HG03565 (cell line): ENCODE measurements at regions not wholly inside any gene's neighbourhood (a gene's known extent, or its start where the extent isn't known, plus 50 kb on each side); places are given as distances from the start of the nearest gene placed in this dataset.
"Not testable (repeated sequence)": the region's sequence is repeated elsewhere in the genome, so short reads cannot be mapped to it uniquely, and the experiment has no call there.

ENCODE experiments used
- ATAC-seq: cut with Tn5 transposase; IDR thresholded peaks from one replicate; pipeline ENCODE4 v1.9.1; 2021; ENCODE audit warnings: mild to moderate bottlenecking, moderate library complexity; ENCODE audit not compliant: unreplicated experiment

DNA sequence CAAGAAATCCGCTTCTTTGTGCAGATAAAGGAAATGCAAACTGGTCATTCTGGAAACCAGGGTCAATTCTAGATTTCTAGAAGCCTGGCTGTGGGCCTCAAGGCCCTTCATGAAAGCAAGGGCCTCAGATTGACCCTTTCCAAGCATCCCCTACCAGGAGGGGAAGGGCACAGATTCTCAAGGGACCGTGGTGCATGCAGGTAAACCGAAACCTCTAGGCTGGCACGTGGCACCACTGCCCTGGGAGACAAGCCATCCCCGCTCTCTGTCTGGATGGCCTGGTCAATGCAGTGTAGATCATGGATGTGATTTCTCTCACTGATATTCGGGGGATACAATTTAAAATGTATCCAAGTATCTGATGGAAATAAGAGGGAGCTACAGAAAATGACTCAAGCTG lies 69.4 kb downstream of the TOMM20 start:
- no peak for ATAC-seq

GRCh38 chr1:235058695-235059094 lies 69.9 kb downstream of the TOMM20 start:
- no peak for ATAC-seq

GRCh38 chr1:235057385-235058306 lies 71.0 kb downstream of the TOMM20 start:
- ATAC-seq: no peak

DNA sequence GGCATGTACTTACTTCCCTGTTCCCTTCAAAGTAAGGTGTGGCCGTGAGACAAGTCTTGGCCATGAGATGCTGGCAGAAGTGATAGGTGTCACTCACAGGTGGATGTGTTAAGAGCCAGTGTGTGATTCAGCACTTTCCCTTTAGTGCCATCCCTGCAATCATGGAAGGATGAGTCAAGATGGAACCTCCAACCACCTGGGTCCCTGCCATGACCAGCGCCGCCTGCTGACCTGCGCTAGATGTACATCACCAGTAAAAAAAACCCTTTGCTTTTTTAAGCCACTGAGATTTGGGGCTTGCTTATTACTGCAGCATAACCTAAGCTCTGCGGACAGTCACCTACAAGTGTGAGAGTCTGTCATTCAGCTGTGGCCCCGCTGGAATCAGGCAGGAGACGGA lies 71.7 kb downstream of the TOMM20 start:
- ATAC-seq: no peak

DNA sequence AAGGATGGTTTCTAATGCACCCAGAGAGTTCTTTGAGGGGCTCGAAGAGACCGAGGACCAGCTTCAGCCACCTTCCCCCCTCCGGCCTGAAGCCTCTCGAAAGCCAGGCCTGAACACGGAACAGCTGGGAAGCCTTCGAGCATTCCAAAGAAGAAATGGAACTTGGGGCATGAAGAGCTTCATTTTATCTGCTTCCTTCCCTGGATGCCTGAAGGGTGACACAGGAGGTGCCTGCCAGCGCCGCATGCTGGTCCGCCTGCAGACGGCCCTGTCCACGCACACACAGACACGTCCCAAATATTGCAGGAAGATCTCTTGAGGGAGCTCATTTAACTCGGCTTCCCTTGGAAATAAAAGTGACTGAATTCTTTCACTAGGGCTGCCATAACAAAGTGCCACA lies 73.7 kb downstream of the TOMM20 start:
- ATAC-seq: no peak

DNA sequence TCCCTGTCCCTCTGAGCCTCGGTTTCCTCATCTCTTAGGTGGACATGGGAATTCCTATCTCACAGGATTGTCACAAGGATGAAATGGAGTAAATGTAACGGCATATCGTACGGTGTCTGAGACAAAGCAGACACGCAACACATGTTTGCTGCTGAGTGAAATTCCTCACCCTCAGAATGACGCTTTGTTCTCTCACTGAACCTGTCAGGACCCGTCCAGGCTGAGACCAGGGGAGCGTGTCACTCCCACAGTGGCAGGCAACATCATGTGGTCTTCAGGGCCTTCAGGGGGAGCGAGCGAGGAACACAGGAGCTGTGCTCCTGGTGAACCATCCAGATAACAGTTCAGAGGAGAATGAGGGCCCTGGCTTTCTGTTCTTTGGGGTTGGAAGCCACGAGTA lies 74.2 kb downstream of the TOMM20 start:
- ATAC-seq: no peak

DNA sequence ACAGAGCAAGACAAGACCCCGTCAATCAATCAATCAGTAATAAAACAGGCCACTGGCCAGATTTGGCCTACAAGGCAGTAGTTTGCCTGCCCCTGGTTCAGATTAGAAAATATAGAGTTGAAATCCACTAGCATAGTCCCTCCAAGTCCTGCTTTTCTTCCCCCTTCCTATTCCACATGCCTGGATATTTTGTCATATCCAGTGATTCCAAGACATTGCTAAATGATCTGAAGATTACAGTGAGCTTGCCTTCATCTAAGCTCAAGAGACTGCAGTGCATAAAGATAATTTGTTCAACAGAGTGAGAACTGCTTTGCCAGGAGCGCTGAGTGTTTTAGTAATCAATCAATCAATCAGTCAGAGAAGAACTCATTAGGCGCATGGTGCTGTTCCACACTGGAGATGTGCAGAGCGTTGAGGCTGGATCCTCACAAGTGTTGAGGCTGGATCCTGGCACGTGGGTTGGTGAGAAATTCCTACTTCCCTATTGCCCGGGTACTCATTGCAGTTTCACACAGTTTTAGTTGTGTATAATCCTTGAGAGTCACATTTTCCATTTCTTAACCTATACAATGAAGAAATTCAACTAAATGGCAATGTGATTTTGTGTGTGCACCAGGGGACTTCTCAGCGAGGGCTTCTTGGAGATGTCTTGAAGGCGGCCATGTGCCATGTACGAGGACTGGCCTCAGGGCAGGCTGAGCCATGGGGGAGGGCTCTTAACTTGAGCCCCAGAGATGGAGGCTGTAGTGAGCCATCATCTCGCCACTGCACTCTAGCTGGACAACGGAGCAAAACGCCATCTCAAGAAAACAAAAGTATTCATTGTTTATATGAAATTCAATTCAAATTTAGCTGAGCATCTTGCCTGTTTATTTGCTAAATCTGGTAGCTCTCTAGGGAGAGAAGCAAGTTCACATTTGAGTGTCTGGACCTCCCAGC lies 76.3 kb downstream of the TOMM20 start:
- no peak for ATAC-seq

DNA sequence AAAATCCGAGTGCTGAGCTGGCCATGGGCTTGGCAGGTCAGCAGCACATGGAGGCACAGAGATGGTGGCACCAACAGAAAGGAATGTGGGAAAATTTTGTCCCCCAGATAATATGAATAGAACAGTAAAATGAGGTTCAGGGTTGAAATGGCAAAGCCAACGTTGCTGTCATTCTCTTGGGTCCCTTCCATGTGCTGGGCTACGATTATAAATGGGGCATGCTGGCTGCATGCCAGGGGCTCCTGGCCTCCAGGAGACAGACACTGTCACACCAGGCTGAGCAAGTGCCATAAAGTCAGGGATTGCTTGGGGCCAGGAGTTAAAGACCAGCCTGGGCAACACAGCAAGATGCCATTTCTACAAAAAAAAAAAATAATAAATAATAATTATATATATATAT lies 77.1 kb downstream of the TOMM20 start:
- ATAC-seq: no peak

GRCh38 chr1:235050911-235051360 lies 77.7 kb downstream of the TOMM20 start:
- ATAC-seq: no peak

DNA sequence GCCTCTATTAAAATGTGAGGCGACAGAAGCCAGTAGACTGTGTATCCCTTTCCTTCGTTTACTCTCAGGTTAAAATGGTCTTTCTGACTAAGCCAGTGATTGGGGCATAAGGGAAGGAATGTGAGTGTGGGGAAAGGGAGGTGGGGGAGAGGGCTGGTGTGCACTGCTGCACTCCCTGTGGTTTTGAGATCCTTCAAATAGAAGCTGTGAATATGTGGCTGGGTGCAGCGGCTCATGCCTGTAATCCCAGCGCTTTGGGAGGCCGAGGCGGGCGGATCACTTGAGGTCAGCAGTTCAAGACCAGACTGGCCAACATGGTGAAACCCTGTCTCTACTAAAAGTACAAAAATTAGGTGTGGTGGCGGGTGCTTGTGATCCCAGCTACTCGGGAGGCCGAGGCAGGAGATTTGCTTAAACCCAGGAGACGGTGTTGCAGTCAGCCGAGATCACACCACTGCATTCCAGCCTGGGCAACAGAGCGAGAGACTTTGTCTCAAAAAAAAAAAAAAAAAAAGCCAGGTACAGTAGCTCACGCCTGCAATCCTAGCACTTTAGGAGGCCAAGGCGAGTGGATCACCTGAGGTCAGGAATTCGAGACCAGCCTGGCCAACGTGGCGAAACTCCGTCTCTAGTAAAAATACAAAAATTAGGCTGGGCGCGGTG lies 78.8 kb downstream of the TOMM20 start:
- ATAC-seq: not testable (repeated sequence)

- no peak for ATAC-seq
These were observed 79.4 kb downstream of the TOMM20 start for GRCh38 chr1:235049217-235049616.

DNA sequence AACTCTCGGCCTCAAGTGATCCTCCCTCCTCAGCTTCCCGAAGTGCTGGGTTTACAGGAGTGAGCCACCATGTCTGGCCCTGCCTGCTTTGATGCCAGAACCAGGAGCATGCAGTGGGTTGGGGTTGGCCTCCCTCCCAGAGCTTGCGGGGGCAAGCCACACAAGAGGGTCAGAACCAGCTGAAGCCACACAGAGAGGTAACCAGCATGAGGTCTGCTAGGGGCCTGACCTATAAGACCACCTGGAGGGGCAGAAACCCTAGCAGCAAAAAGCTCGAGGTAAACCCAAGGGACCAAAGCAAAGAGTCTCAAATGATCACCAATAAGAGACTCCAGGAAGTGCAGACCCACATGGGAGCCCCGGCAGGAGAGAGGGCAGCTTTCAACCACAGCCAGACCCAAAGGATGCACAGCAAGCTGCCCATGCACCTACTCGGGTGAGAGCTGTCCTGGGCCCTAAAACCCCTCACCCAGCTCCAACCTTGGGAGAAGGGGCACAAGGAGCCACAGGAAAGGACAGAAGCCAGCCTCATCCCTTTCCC lies 81.2 kb downstream of the TOMM20 start:
- no peak for ATAC-seq

- ATAC-seq: no peak
These were observed 82.6 kb downstream of the TOMM20 start for GRCh38 chr1:235045921-235046601.

DNA sequence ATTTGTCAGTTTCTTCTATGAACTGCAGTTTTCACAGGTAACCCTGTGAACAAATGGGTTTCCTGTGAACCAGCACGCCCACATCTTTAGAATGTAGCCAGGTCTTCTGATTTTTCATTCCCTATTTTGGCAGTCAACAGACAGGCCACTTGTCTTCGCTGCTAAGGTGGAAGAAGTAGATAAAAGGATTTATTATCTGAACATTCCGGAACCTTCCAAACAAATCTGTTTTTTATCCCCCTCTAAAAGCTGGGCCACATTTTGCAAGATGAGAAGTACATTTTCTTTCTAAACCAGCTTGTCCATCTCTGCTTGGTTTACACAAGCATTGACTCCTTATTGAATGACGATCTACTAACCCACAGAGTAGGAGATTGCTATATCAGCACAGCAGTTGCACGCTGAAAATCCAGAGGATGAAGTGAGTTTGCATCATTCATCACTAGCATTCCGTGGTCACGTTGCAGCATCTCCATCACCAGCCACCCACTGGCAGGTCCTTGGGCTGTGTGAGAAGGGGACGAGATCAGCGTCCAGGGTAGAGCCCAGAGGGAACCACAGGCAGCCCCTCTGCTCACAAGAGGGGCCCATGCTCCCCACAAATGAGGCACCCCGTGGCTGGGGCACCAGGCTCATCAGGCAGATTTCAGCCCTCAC lies 83.5 kb downstream of the TOMM20 start:
- ATAC-seq: no peak

- no peak for ATAC-seq
These were observed 85.4 kb downstream of the TOMM20 start for GRCh38 chr1:235043234-235043633.

- ATAC-seq: no peak
These were observed 89.9 kb downstream of the TOMM20 start for GRCh38 chr1:235038701-235039100.

DNA sequence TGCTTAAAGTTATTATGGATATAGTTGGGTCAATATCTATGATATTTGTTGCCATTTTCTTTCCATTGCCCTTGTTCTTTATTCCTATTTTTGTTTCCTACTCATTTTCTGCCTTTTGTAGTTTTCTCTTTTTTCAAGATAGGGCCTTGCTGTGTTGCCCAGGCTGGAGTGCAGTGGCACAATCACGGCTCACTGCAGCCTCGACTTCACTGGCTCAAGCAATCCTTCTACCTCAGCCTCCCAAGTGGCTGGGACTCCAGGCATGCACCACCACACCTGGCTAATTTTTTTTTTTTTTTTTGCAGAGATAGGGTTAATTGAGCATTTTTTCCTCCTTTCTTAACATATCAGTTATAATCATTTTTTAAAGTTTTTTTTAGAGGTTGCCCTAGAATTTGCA lies 92.7 kb downstream of the TOMM20 start:
- no peak for ATAC-seq

DNA sequence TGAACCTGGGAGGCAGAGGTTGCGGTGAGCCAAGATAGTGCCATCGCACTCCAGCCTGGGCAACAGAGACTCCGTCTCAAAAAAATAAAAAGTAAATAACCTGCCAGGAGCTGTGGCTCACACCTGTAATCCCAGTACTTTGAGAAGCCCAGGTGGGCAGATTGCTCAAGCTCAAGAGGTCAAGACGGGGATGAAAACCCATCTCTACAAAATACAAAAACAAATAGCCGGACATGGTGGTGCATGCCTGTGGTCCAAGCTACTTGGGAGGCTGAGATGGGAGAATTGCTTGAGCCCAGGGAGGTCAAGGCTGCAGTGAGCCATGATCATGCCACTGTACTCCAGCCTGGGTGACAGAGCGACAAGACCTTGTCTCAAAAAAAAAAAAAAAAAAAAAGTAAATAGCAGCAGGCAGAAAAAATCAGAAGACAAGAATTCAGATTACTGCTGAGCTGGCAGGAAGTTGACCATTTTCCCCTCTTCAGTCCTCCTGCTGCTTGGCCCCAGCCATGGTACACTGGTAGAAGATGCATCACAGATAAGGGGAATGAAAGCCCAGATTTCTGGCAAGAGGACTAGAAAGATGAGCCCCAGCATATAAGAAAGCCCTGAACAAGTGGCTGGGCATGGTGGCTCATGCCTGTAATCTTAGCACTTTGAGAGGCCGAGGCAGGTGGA lies 97.6 kb downstream of the TOMM20 start:
- ATAC-seq: no peak

DNA sequence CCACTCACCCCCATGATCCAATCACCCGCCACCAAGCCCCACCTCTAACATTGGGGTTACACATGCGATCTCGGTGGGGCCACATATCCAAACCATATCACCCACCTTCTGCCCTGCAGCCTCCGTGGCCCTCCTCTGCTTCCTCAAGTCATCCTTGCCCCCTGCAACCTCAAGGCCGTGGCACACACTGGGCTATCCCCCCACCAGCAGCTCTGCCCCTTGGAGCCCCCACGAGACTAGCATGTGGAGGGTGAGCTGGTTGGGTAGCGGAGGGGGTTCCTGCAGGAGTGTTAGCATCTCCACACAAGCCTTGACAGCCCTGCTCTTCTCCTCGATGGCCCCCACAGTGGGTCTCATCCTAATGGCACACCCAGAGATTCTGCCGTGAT lies 100.8 kb downstream of the TOMM20 start:
- ATAC-seq: no peak
